ENCODE measurements at regions not wholly inside any gene's neighbourhood (a gene's known extent, or its start where the extent isn't known, plus 50 kb on each side); places are given as distances from the start of the nearest gene placed in this dataset.

DNA sequence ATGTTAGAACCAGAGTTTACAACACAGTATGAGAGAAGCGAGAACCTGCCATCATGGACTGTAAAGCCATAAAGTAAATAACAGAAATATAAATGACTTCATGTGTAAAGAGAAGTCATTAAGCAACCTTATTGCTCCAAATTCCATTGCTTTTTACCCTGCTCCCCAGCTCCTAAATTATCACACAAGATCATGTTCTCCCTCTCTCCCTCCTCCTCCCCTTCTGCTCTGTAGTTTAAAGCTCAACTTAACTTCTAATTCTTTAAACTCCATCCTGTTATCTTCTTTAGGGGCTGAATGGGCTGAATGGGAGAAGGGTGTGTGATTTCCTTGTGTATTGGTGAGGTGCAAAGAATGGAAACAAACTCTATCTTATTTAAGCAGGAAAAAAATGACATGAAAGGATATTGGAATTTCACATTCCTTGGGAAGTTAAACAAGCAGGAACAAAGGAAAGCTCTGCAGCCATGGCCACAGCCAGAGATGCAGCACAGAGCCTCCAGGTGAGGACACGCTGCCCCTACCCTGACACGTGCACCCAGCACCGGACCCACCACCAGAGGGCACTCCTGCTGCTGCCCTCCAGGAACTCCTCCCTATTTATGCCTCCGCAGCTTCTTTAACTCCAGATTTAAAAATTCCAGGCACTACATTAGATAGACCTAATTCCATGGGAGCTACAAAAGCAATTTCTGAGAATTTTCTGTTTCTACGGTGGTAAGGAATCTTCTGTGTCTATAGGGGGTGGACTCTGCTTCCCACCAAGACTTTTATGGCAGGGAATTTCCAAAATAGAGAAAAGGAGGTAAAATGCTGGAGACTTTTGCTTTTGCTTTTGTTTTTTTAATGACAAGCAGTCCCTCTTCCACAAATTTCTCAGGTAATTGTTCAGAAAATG, 76.9 kb upstream of the ABI3BP start:
- no peak overlapping the region for H3K27ac Mint-ChIP-seq
- H3K4me1 Mint-ChIP-seq = peaks cover 0 to 2% (median 0%) of the 10 kb centered on the region in 4 donors
- DNase-seq (peak; percentile 15 to 66 (median 41)), ATAC-seq (peak; percentile 53 to 54)
- H3K27me3 Mint-ChIP-seq = peaks cover 6 to 40% (median 7%) of the 10 kb centered on the region in 5 donors
- POLR2A ChIA-PET = no interaction called here
- H3K36me3 Mint-ChIP-seq = no peaks in the 10 kb centered on the region
- H3K9me3 Mint-ChIP-seq = peaks cover 0 to 7% (median 0%) of the 10 kb centered on the region in 9 donors
- H3K4me3 Mint-ChIP-seq = peak overlapping the region in 1 of 10 donors; percentile 17

DNA sequence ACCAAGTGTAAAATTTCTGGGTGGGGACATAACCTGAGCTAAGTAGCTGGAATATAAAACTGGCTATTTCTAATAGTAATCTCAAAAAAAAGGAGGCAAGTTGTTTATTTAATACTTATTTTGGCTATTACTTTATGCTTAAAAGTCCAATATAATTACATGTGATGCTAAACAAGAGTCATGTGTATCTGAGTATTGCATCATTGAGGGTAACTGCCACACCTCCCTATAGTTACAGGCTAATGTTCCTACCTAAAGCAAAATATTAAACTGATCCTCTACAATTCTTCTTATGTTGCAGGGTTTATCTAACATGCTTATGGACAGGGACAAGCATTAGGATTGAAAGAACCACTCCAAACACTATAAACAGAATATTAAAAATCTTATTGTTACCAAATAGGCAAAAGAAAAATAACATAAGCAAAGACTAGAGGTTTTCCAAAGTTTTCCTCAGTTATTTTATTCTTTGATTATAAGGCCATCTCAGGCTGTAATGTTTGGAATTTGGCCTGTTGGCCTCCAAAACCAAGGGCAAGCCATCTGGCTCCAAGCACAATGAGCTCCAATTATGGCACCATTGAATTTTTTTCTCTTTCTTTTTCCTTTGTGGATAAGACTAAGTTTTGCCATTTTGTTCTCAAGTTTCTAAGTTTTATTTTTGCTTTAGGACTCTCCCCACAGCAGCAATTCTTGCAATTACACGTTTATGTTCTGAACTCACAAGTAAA, 75.8 kb upstream of the ABI3BP start:
- H3K9me3 Mint-ChIP-seq = peaks cover 0 to 1% (median 0%) of the 10 kb centered on the region in 9 donors
- H3K27me3 Mint-ChIP-seq = peaks cover 12 to 51% (median 16%) of the 10 kb centered on the region in 5 donors
- no peaks in the 10 kb centered on the region for H3K36me3 Mint-ChIP-seq
- peaks cover 0 to 2% (median 0%) of the 10 kb centered on the region in 4 donors for H3K4me1 Mint-ChIP-seq
- POLR2A ChIA-PET = no interaction called here
- no peak overlapping the region for H3K27ac Mint-ChIP-seq
- ATAC-seq (no peak), DNase-seq (no peak)
- H3K4me3 Mint-ChIP-seq = no peak overlapping the region

- no peak overlapping the region for H3K4me3 Mint-ChIP-seq
- POLR2A ChIA-PET = interaction anchor here (0.5 kb wide), 1 partner anchor 1120 kb away, joined by 4 read pairs; no protein-coding TSS in a partner anchor
- H3K27me3 Mint-ChIP-seq = peaks cover 18 to 69% (median 23%) of the 10 kb centered on the region in 5 donors
- no peak overlapping the region for H3K27ac Mint-ChIP-seq
- peaks cover 0 to 2% (median 0%) of the 10 kb centered on the region in 4 donors for H3K4me1 Mint-ChIP-seq
- no peak for ATAC-seq
- peaks cover 0 to 2% (median 0%) of the 10 kb centered on the region in 3 donors for H3K36me3 Mint-ChIP-seq
- H3K9me3 Mint-ChIP-seq = peaks cover 0 to 10% (median 1%) of the 10 kb centered on the region in 9 donors
- DNase-seq = no peak
Measured at GRCh38 chr3:101066711-101067129, 73.5 kb upstream of the ABI3BP start.

- POLR2A ChIA-PET = interaction anchor here (0.5 kb wide), 1 partner anchor 1119 kb away, joined by 4 read pairs; no protein-coding TSS in a partner anchor
- H3K27me3 Mint-ChIP-seq = peaks cover 20 to 66% (median 22%) of the 10 kb centered on the region in 5 donors
- no peak for ATAC-seq
Measured at GRCh38 chr3:101065962-101066361, 72.7 kb upstream of the ABI3BP start.

DNA sequence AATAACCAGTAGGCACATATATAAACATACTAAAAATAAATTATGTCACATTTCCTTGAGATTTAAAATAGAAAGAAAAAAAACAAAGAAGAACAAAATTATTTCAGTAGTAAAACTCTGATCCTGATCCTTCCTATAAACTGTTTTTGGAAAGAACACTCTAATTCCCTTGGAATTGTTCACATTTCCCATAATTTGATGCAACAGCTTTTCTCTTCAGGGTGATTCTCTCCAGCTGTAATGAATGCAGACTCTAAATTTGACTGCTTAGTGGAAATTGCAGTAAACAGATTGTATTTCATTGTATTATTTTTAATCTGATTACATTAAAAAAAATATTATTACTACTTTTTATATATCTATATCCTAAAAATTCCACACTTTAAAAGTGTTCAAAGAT, 70.2 kb upstream of the ABI3BP start:
- peaks cover 0 to 28% (median 8%) of the 10 kb centered on the region in 3 donors for H3K36me3 Mint-ChIP-seq
- no peak overlapping the region for H3K27ac Mint-ChIP-seq
- peaks cover 4 to 43% (median 24%) of the 10 kb centered on the region in 9 donors for H3K9me3 Mint-ChIP-seq
- no peak for ATAC-seq
- H3K27me3 Mint-ChIP-seq = peaks cover 19 to 50% (median 25%) of the 10 kb centered on the region in 5 donors
- no peak overlapping the region for H3K4me3 Mint-ChIP-seq
- no peak for DNase-seq
- no peaks in the 10 kb centered on the region for H3K4me1 Mint-ChIP-seq
- POLR2A ChIA-PET = no interaction called here

More at GRCh38 chr3:101065962-101066361, 72.7 kb upstream of the ABI3BP start:
- no peak for DNase-seq
- Mint-ChIP-seq H3K4me1 (peaks cover 0 to 1% (median 0%) of the 10 kb centered on the region in 4 donors), H3K4me3 (no peak overlapping the region), H3K27ac (no peak overlapping the region), H3K9me3 (peaks cover 0 to 18% (median 3%) of the 10 kb centered on the region in 9 donors), H3K36me3 (peaks cover 0 to 7% (median 0%) of the 10 kb centered on the region in 3 donors)

- peaks cover 0 to 33% (median 8%) of the 10 kb centered on the region in 3 donors for H3K36me3 Mint-ChIP-seq
- POLR2A ChIA-PET = no interaction called here
- H3K9me3 Mint-ChIP-seq = peaks cover 12 to 64% (median 35%) of the 10 kb centered on the region in 9 donors
- H3K27ac Mint-ChIP-seq = no peak overlapping the region
- DNase-seq (no peak), ATAC-seq (no peak)
- H3K4me1 Mint-ChIP-seq = no peaks in the 10 kb centered on the region
- H3K4me3 Mint-ChIP-seq = no peak overlapping the region
- H3K27me3 Mint-ChIP-seq = peaks cover 20 to 44% (median 22%) of the 10 kb centered on the region in 5 donors
Measured at GRCh38 chr3:101061312-101061711, 68.1 kb upstream of the ABI3BP start.

DNA sequence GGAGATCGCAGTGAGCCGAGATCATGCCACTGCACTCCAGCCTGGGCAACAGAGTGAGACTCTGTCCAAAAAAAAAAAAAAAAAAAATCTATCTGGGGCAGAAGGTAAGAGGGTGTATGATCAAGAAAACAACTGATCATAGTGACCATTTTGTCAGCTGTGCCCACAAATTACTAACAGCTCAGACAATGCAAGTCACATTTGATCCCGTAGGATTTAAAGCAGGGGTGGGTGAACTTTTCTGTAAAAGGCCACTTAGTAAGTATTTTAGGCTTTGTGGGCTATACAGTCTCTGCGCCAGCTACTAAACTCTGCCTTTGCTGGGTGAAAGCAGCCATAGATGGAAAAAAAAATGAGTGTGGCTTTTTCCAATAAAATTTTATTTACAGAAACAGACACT, 57.6 kb upstream of the ABI3BP start:
- DNase-seq (no peak), ATAC-seq (no peak)
- H3K4me3 Mint-ChIP-seq = no peak overlapping the region
- no peaks in the 10 kb centered on the region for H3K4me1 Mint-ChIP-seq
- peaks cover 0 to 11% (median 2%) of the 10 kb centered on the region in 5 donors for H3K27me3 Mint-ChIP-seq
- H3K36me3 Mint-ChIP-seq = no peaks in the 10 kb centered on the region
- peaks cover 0 to 14% (median 0%) of the 10 kb centered on the region in 9 donors for H3K9me3 Mint-ChIP-seq
- POLR2A ChIA-PET = no interaction called here
- H3K27ac Mint-ChIP-seq = no peak overlapping the region

GRCh38 chr3:101050046-101050445, 56.8 kb upstream of the ABI3BP start:
- Mint-ChIP-seq H3K9me3 (peaks cover 0 to 10% (median 0%) of the 10 kb centered on the region in 9 donors), H3K27me3 (peaks cover 3 to 17% (median 4%) of the 10 kb centered on the region in 5 donors), H3K4me1 (no peaks in the 10 kb centered on the region), H3K36me3 (no peaks in the 10 kb centered on the region), H3K27ac (no peak overlapping the region), H3K4me3 (no peak overlapping the region)
- no peak for DNase-seq
- ATAC-seq = no peak
- POLR2A ChIA-PET = no interaction called here

DNA sequence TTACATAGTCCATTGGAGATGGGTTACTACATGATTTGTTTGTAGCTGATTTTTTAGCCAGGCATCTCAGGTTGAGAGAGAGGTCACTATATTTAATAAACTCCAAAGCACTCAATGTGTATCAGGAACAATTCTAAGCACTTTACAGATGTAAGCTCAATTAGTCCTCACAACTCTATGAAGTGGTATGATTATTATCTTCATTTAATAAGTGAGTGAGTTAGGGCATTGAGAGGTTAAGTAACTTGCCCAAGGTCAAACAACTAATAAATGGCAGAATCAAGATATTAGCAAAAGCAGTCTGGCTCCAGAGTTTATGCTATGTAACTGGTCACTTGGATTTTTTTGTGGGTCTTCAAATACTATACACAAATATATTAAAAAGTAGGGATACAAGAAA, 56.3 kb upstream of the ABI3BP start:
- peaks cover 3 to 19% (median 6%) of the 10 kb centered on the region in 5 donors for H3K27me3 Mint-ChIP-seq
- ATAC-seq (no peak), DNase-seq (no peak)
- H3K27ac Mint-ChIP-seq = no peak overlapping the region
- H3K4me3 Mint-ChIP-seq = no peak overlapping the region
- H3K4me1 Mint-ChIP-seq = no peaks in the 10 kb centered on the region
- POLR2A ChIA-PET = no interaction called here
- H3K36me3 Mint-ChIP-seq = no peaks in the 10 kb centered on the region
- H3K9me3 Mint-ChIP-seq = peaks cover 0 to 10% (median 0%) of the 10 kb centered on the region in 9 donors

- no peak for DNase-seq
- Mint-ChIP-seq H3K27ac (no peak overlapping the region), H3K36me3 (no peaks in the 10 kb centered on the region), H3K9me3 (peaks cover 0 to 9% (median 0%) of the 10 kb centered on the region in 9 donors), H3K4me3 (no peak overlapping the region), H3K4me1 (no peaks in the 10 kb centered on the region), H3K27me3 (peaks cover 6 to 30% (median 14%) of the 10 kb centered on the region in 5 donors)
- no peak for ATAC-seq
- POLR2A ChIA-PET = no interaction called here
Measured at GRCh38 chr3:101043687-101044078, 50.5 kb upstream of the ABI3BP start.

- no peaks in the 10 kb centered on the region for H3K4me1 Mint-ChIP-seq
- DNase-seq (no peak), ATAC-seq (no peak)
- peaks cover 0 to 7% (median 0%) of the 10 kb centered on the region in 9 donors for H3K9me3 Mint-ChIP-seq
- H3K27ac Mint-ChIP-seq = no peak overlapping the region
- POLR2A ChIA-PET = no interaction called here
- no peak overlapping the region for H3K4me3 Mint-ChIP-seq
- H3K27me3 Mint-ChIP-seq = peaks cover 6 to 27% (median 14%) of the 10 kb centered on the region in 5 donors
- no peaks in the 10 kb centered on the region for H3K36me3 Mint-ChIP-seq
Measured at GRCh38 chr3:101042996-101043686, 49.9 kb upstream of the ABI3BP start.
